Lung microvascular endothelial cell (primary cell): ENCODE measurements at regions not wholly inside any gene's neighbourhood (a gene's known extent, or its start where the extent isn't known, plus 50 kb on each side); places are given as distances from the start of the nearest gene placed in this dataset.
"Not testable (repeated sequence)": the region's sequence is repeated elsewhere in the genome, so short reads cannot be mapped to it uniquely, and the experiment has no call there.

ENCODE experiments used
- DNase-seq, 2 donors: peaks; one replicate each; pipeline versions ENCODE4 v3.0.0 to v3.0.0-alpha.2; 2010; ENCODE audit warnings: low read depth in 2 of 2

DNA sequence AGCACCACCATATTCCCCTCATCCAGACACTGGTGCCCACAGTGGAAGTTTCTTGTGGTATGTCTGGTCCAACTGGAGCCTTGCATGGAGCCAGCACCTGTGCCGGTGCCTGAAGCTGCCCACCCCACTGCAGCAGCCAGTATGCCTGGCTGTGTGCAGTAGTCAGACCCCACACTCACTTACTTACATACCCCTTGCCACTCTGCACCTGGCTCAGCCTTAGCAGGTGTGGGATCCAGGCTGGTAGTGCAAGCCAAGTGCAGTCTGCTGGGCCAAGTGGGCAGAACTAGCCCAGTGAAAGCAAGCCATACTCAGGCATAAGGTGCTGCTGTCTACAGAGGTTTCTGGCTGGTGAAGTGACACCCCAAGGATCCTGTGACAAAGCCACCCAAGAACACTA lies 871.4 kb upstream of the C9orf72 start:
- DNase-seq = no peak

- DNase-seq = no peak
Measured at GRCh38 chr9:28445211-28445610, 871.9 kb upstream of the C9orf72 start.

GRCh38 chr9:28453918-28454317 lies 880.6 kb upstream of the C9orf72 start:
- DNase-seq = no peak

GRCh38 chr9:28456861-28457260 lies 883.6 kb upstream of the C9orf72 start:
- DNase-seq = no peak

- no peak for DNase-seq
Measured at GRCh38 chr9:28464481-28465216, 891.4 kb upstream of the C9orf72 start.

- DNase-seq = no peak
Measured at GRCh38 chr9:28471261-28471660, 898.0 kb upstream of the C9orf72 start.

GRCh38 chr9:28487561-28487960 lies 914.3 kb upstream of the C9orf72 start:
- no peak for DNase-seq

- DNase-seq = no peak
Measured at GRCh38 chr9:28491121-28491520, 917.8 kb upstream of the C9orf72 start.

DNA sequence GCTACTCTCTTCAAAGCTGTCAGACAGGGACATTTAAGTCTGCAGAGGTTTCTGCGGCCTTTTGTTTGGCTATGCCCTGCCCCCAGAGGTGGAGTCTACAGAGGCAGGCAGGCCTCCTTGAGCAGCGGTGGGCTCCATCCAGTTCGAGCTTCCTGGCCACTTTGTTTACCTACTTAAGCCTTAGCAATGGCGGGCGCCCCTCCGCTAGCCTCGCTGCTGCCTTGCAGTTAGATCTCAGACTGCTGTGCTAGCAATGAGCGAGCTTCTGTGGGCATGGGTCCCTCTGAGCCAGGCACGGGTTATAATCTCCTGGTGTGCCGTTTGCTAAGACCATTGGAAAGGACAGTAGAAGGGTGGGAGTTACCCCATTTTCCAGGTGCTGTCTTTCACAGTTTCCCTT lies 924.9 kb upstream of the C9orf72 start:
- DNase-seq = not testable (repeated sequence)

- no peak for DNase-seq
Measured at GRCh38 chr9:28502189-28502588, 928.9 kb upstream of the C9orf72 start.

DNA sequence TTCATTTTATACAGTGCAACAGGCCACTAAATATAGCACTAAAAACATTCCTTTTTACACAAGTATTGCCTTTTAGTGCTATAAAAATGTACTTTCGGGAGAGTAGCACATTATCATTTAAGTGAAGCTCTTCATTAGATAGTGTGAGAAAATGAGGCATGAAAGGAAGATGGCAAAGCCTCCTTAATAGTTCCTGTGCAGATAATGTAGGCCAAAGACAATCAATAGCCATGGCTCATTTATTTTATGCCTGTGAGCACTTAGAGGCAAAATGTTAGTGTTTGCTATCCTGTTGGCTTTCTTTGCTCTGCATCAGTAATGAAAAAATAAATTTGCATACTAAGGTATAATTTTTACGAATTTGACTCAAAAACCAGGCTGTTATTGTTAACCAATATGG lies 929.5 kb upstream of the C9orf72 start:
- DNase-seq = no peak

DNA sequence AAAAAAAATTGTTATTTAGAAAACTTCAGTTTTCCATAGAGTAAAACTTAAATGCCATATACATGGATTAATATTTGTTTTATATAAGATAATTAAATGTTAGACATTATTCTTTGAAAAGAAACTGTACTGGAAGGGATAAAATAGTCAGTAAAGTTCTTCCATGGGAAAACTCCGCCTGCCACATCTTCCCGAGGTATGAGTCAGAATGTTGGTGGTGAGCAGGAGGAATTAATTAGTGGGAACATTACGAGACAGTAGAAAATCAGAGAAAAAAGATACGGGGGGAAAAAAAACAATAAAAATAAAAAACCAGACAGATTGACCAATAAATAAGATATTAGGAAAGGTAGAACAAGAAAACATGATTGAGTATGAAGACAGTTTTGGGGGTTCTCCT lies 930.3 kb upstream of the C9orf72 start:
- no peak for DNase-seq

DNA sequence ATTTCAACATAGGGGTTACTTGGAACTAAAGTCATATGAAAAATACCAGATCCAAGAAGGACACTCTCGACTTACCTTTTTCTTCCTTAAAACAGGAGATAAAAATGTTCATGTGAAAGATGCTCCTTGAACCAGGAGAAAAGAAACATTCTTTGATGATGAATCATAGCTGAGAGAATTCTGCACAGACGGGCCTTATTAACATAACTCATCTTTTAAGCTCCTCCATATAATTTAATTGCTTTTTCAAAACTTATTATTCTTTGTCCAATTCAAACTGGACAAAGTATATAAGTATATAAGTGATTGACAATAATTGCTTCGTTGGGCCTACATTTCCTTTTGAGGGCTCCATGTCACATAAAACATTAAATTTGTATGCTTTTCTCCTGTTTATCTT lies 945.2 kb upstream of the C9orf72 start:
- no peak for DNase-seq

- not testable (repeated sequence) for DNase-seq
Measured at GRCh38 chr9:28524309-28524708, 951.0 kb upstream of the C9orf72 start.

- no peak for DNase-seq
Measured at GRCh38 chr9:28528049-28528448, 954.8 kb upstream of the C9orf72 start.

- DNase-seq = no peak
Measured at GRCh38 chr9:28538132-28538531, 964.9 kb upstream of the C9orf72 start.

- no peak for DNase-seq
Measured at GRCh38 chr9:28539434-28540070, 966.3 kb upstream of the C9orf72 start.

GRCh38 chr9:28542928-28543327 lies 969.6 kb upstream of the C9orf72 start:
- DNase-seq = no peak

DNA sequence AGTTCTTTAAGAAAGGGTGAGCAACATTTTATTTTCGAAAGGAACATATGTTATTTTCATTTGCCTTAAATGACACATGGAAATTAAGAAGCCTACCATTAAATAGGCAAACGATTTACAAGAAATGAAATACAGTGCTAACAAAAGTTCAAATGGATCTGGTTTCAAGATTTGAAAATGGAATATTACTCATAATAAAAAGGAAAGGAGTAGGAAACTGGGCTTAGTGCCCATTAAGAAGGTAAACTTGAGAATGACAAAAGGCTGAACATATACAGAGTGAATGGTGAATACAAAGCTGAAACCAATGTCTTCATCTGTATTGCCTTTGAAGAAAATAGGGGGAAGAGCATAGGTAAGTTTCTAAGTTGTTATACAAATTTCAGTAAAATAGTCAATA lies 974.2 kb upstream of the C9orf72 start:
- DNase-seq = no peak

DNA sequence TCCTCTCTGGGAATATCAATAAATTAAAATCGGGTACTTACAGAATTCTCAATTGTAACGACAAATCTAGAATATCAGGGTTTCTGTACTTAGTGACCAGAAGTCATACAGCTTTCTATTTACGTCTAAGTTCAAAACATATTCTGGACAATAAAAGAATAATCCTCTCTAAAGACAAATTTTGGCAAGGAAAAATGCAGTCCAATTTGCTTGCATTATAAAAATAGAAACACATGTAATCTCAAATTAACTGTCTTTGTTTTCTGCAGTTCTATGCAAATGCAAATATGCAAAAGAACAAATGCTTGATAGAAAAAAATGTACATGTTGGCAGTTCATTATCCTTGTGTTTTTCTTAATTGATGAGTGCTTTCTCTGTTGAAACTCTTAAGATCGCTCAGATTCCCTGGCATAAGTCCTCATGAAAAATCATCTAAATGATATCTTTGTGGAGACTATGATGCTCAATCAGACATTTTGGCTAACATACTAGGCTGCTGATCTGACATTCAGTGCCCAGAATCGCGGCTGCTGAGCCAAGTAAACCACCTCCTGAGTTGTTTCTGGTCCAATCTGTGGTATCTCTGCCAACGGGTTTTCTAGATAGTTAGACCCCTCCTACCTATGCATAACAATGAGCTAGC lies 990.1 kb upstream of the C9orf72 start:
- no peak for DNase-seq

GRCh38 chr9:28583832-28584231 lies 1010.6 kb upstream of the C9orf72 start:
- no peak for DNase-seq

- DNase-seq = no peak
Measured at GRCh38 chr9:28584542-28584941, 1011.3 kb upstream of the C9orf72 start.

DNA sequence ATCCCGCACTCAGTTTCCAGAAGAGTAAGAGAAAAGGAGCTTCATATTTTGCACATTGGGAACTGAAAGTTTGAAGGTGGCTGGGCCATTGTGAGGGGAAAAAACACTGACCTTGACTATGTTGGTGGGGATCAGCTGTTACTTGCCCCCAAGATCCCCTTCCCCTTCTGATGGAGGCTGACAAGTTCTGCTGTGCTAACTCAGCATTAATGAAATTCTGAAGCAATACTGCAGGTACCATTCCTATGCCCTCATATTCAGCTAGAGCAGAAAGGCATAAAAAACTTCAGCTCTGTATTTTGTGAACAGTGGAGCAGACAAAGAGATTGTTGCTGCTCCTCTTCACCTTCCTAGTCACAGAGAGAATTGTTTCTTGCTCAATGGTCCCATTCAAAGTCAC lies 1013.8 kb upstream of the C9orf72 start:
- DNase-seq = no peak
